ENCODE measurements at regions not wholly inside any gene's neighbourhood (a gene's known extent, or its start where the extent isn't known, plus 50 kb on each side); places are given as distances from the start of the nearest gene placed in this dataset.

DNA sequence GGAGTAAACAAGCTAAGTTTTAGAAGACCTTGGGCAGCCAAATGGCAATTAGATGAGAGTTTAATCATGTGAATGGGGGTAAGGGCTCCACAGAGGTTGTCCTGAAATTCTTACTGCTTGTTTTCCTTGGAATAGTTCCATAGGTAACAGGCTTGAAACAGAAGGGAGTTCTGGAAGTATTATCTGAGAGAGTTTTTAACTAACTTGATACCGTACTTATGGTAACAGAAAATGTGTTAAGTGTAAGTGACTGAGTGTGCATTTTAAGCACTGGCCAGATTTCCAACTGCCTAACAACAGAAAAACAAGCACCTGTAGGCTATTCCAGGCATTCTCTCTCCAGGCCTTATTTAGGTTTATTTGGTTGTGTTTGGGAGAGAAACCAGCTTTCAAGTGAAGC lies 414.6 kb upstream of the PDE3A start:
- TF ChIP-seq, protein P1, sequence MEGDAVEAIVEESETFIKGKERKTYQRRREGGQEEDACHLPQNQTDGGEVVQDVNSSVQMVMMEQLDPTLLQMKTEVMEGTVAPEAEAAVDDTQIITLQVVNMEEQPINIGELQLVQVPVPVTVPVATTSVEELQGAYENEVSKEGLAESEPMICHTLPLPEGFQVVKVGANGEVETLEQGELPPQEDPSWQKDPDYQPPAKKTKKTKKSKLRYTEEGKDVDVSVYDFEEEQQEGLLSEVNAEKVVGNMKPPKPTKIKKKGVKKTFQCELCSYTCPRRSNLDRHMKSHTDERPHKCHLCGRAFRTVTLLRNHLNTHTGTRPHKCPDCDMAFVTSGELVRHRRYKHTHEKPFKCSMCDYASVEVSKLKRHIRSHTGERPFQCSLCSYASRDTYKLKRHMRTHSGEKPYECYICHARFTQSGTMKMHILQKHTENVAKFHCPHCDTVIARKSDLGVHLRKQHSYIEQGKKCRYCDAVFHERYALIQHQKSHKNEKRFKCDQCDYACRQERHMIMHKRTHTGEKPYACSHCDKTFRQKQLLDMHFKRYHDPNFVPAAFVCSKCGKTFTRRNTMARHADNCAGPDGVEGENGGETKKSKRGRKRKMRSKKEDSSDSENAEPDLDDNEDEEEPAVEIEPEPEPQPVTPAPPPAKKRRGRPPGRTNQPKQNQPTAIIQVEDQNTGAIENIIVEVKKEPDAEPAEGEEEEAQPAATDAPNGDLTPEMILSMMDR (IDR thresholded peaks at IDR 0.05 in 2 of 3, conservative IDR thresholded peaks at IDR 0.05 in 1 of 3; ENCODE audit: borderline replicate concordance in 1 of 3, insufficient read depth in 1 of 3, low read depth in 2 of 3, low read length in 2 of 3), result no peak
- TF ChIP-seq YY1 (IDR thresholded peaks at IDR 0.05; ENCODE audit: extremely low read depth, insufficient replicate concordance, low read depth, low read length) (no peak), POLR2A (IDR thresholded peaks at IDR 0.05; ENCODE audit: borderline replicate concordance, extremely low read depth, insufficient read depth, insufficient read length) (no peak), EZH2 (IDR thresholded peaks at IDR 0.05) (no peak), ZNF274 (IDR thresholded peaks at IDR 0.05; ENCODE audit: low read depth, low read length) (no peak), ZFX (IDR thresholded peaks at IDR 0.05) (no peak), RAD21 (IDR thresholded peaks at IDR 0.05; ENCODE audit: low read depth) (no peak), CEBPB (IDR thresholded peaks at IDR 0.05; ENCODE audit: low read depth) (no peak), FOSL1 (IDR thresholded peaks at IDR 0.05; ENCODE audit: low read depth) (no peak), POLR2AphosphoS5 (IDR thresholded peaks at IDR 0.05; ENCODE audit: low read depth, low read length) (no peak), ELF1 (IDR thresholded peaks at IDR 0.05; ENCODE audit: borderline replicate concordance, low read depth) (no peak), SIN3A (IDR thresholded peaks at IDR 0.05; ENCODE audit: low read depth) (no peak)
- TF ChIP-seq, protein P2, sequence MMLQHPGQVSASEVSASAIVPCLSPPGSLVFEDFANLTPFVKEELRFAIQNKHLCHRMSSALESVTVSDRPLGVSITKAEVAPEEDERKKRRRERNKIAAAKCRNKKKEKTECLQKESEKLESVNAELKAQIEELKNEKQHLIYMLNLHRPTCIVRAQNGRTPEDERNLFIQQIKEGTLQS (IDR thresholded peaks at IDR 0.05), result no peak
- TF ChIP-seq, protein P3, sequence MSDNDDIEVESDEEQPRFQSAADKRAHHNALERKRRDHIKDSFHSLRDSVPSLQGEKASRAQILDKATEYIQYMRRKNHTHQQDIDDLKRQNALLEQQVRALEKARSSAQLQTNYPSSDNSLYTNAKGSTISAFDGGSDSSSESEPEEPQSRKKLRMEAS (IDR thresholded peaks at IDR 0.05), result no peak
